Left ventricle myocardium inferior (tissue), 1 donor: ENCODE measurements at regions not wholly inside any gene's neighbourhood (a gene's known extent, or its start where the extent isn't known, plus 50 kb on each side); places are given as distances from the start of the nearest gene placed in this dataset.

ENCODE experiments used
- DNase-seq: peaks from one replicate; pipeline ENCODE4 v3.0.0-alpha.2; 2020
- H3K27ac ChIP-seq: fragments of 200-600 bp; replicated peaks from 2 replicates; pipeline ENCODE4 v1.8.0; 2021
- H3K27me3 ChIP-seq: fragments of 200-600 bp; 2 replicates; pipeline ENCODE4 v1.8.0; 2021; ENCODE audit warnings: low read depth
- H3K36me3 ChIP-seq: fragments of 200-600 bp; 2 replicates; pipeline ENCODE4 v1.8.0; 2021
- H3K4me1 ChIP-seq: fragments of 200-600 bp; 2 replicates; pipeline ENCODE4 v1.8.0; 2021
- H3K4me3 ChIP-seq: fragments of 200-600 bp; 2 replicates; pipeline ENCODE4 v1.8.0; 2021; ENCODE audit warnings: mild to moderate bottlenecking, moderate library complexity
- H3K9me3 ChIP-seq: fragments of 200-600 bp; replicated peaks from 2 replicates; pipeline ENCODE4 v1.8.0; 2021
- CTCF ChIP-seq: fragments of 200-600 bp; IDR thresholded peaks from 2 replicates; pipeline ENCODE4 v1.8.0; 2021; ENCODE audit warnings: antibody characterized with exemption, mild to moderate bottlenecking, borderline replicate concordance
- intact Hi-C: fragments of 100-400 bp; cut with micrococcal nuclease; formaldehyde crosslinking; loops from one replicate; pipeline ENCODE4 v1.11.0; 2022
- donor health status: DM: no; HTN: yes; CAD: no; lungs with severe emphysema.

GRCh38 chr2:67865917-67866316 is 196.9 kb downstream of the C1D start:
- intact Hi-C loops = no loop called here
- peaks cover 69% of the 10 kb centered on the region for H3K27me3 ChIP-seq
- no peak overlapping the region for H3K4me3 ChIP-seq
- no peaks in the 10 kb centered on the region for H3K36me3 ChIP-seq
- H3K27ac ChIP-seq = no peak overlapping the region
- no peaks in the 10 kb centered on the region for H3K9me3 ChIP-seq
- no peak for TF ChIP-seq CTCF
- H3K4me1 ChIP-seq = no peaks in the 10 kb centered on the region
- DNase-seq = no peak

- H3K27me3 ChIP-seq = peaks cover 58% of the 10 kb centered on the region
- DNase-seq = no peak
- intact Hi-C loops = no loop called here
Observed at GRCh38 chr2:67867735-67868134, 195.1 kb downstream of the C1D start.

GRCh38 chr2:67871686-67872412 is 191.0 kb downstream of the C1D start:
- Histone ChIP-seq H3K36me3 (no peaks in the 10 kb centered on the region), H3K9me3 (no peaks in the 10 kb centered on the region), H3K4me3 (no peak overlapping the region), H3K27ac (no peak overlapping the region), H3K4me1 (no peaks in the 10 kb centered on the region), H3K27me3 (peaks cover 69% of the 10 kb centered on the region)
- no peak for DNase-seq
- intact Hi-C loops = no loop called here
- no peak for TF ChIP-seq CTCF

More at GRCh38 chr2:67867735-67868134, 195.1 kb downstream of the C1D start:
- TF ChIP-seq CTCF = no peak
- Histone ChIP-seq H3K4me1 (no peaks in the 10 kb centered on the region), H3K9me3 (no peaks in the 10 kb centered on the region), H3K27ac (no peak overlapping the region), H3K36me3 (no peaks in the 10 kb centered on the region), H3K4me3 (no peak overlapping the region)

GRCh38 chr2:67872481-67872880 is 190.3 kb downstream of the C1D start:
- H3K9me3 ChIP-seq = no peaks in the 10 kb centered on the region
- no peak overlapping the region for H3K27ac ChIP-seq
- peaks cover 65% of the 10 kb centered on the region for H3K27me3 ChIP-seq
- no peaks in the 10 kb centered on the region for H3K4me1 ChIP-seq
- no peaks in the 10 kb centered on the region for H3K36me3 ChIP-seq
- intact Hi-C loops = no loop called here
- no peak for TF ChIP-seq CTCF
- no peak overlapping the region for H3K4me3 ChIP-seq
- no peak for DNase-seq

GRCh38 chr2:67873916-67874315 is 188.9 kb downstream of the C1D start:
- Histone ChIP-seq H3K36me3 (no peaks in the 10 kb centered on the region), H3K27me3 (peaks cover 51% of the 10 kb centered on the region), H3K27ac (no peak overlapping the region), H3K4me3 (no peak overlapping the region), H3K4me1 (no peaks in the 10 kb centered on the region), H3K9me3 (no peaks in the 10 kb centered on the region)
- no peak for TF ChIP-seq CTCF
- intact Hi-C loops = no loop called here
- no peak for DNase-seq
